ENCODE measurements at regions not wholly inside any gene's neighbourhood (a gene's known extent, or its start where the extent isn't known, plus 50 kb on each side); places are given as distances from the start of the nearest gene placed in this dataset.

GRCh38 chr10:22133749-22134624, 83.8 kb downstream of the EBLN1 start (continued):
- TF ChIP-seq BRF1 (IDR thresholded peaks at IDR 0.05; ENCODE audit: borderline replicate concordance, extremely low read depth, insufficient read length) = no peak
- TF ChIP-seq ZNF274 (IDR thresholded peaks at IDR 0.05; ENCODE audit: borderline replicate concordance, low read depth, low read length) = no peak
- TF ChIP-seq ZNF780A (CRISPR knock-in tag; IDR thresholded peaks at IDR 0.05) = no peak
- no peak for TF ChIP-seq EZH2 (IDR thresholded peaks at IDR 0.05; ENCODE audit: borderline replicate concordance, low read depth, low read length)
- no peak for TF ChIP-seq E4F1 (CRISPR knock-in tag; IDR thresholded peaks at IDR 0.05; ENCODE audit: borderline replicate concordance)
- peak; percentile 84 for TF ChIP-seq TOE1 (IDR thresholded peaks at IDR 0.05; ENCODE audit: borderline replicate concordance)
- no peak for TF ChIP-seq TOE1 (CRISPR knock-in tag; IDR thresholded peaks at IDR 0.05; ENCODE audit: borderline replicate concordance, low read depth)
- no peak for TF ChIP-seq ZNF354B (CRISPR knock-in tag; IDR thresholded peaks at IDR 0.05)
- no peak for TF ChIP-seq KDM2B (CRISPR knock-in tag; IDR thresholded peaks at IDR 0.05)
- TF ChIP-seq ZNF696 (CRISPR knock-in tag; conservative IDR thresholded peaks at IDR 0.05) = no peak
- TF ChIP-seq MCM7 (IDR thresholded peaks at IDR 0.05) = no peak
- TF ChIP-seq ZNF699 (CRISPR knock-in tag; IDR thresholded peaks at IDR 0.05; ENCODE audit: insufficient replicate concordance) = no peak
- no peak for TF ChIP-seq CBX8 (IDR thresholded peaks at IDR 0.05; ENCODE audit: borderline replicate concordance, extremely low read depth, low read depth, low read length, poor library complexity, severe bottlenecking)
- TF ChIP-seq ZNF41 (CRISPR knock-in tag; conservative IDR thresholded peaks at IDR 0.05) = no peak
- TF ChIP-seq NR1H2 (CRISPR knock-in tag; IDR thresholded peaks at IDR 0.05) = no peak
- TF ChIP-seq MBD1 (CRISPR knock-in tag; IDR thresholded peaks at IDR 0.05) = no peak
- no peak for TF ChIP-seq TCF7 (IDR thresholded peaks at IDR 0.05; ENCODE audit: borderline replicate concordance)
- peak; percentile 96 for TF ChIP-seq DPF2 (IDR thresholded peaks at IDR 0.05)
- TF ChIP-seq GABPB1 (CRISPR knock-in tag; IDR thresholded peaks at IDR 0.05) = peak; percentile 47
- no peak for TF ChIP-seq ASH1L (IDR thresholded peaks at IDR 0.05; ENCODE audit: borderline replicate concordance, low read depth, partially characterized antibody)
- no peak for TF ChIP-seq FOS (IDR thresholded peaks at IDR 0.05; ENCODE audit: extremely low read depth, insufficient read length)
- peak; percentile 5 for TF ChIP-seq HCFC1 (IDR thresholded peaks at IDR 0.05; ENCODE audit: low read depth, low read length)
- TF ChIP-seq ZNF785 (CRISPR knock-in tag; IDR thresholded peaks at IDR 0.05) = no peak
- TF ChIP-seq ZBTB43 (CRISPR knock-in tag; IDR thresholded peaks at IDR 0.05) = no peak
- no peak for TF ChIP-seq ZFP30 (CRISPR knock-in tag; IDR thresholded peaks at IDR 0.05; ENCODE audit: borderline replicate concordance)
